PFSK-1 (cell line): ENCODE measurements at regions not wholly inside any gene's neighbourhood (a gene's known extent, or its start where the extent isn't known, plus 50 kb on each side); places are given as distances from the start of the nearest gene placed in this dataset.

ENCODE experiments used
- FOXP2 ChIP-seq: optimal IDR thresholded peaks from 2 replicates; pipeline ENCODE3; 2011; ENCODE audit warnings: borderline replicate concordance, control low read depth, inconsistent platforms; ENCODE audit not compliant: insufficient read depth; ENCODE audit errors: extremely low read length, extremely low read depth
- POLR2AphosphoS5 ChIP-seq: IDR thresholded peaks from 2 replicates; pipeline ENCODE4 v1.6.1; 2012; ENCODE audit warnings: low read depth, mild to moderate bottlenecking, control low read depth, low read length, moderate library complexity
- REST ChIP-seq, 2 experiments: IDR thresholded peaks; 2 replicates each; pipeline versions ENCODE4 v1.6.1 to v1.8.0; 2011 to 2012; ENCODE audit warnings: low read depth in 2 of 2, low read length in 2 of 2, control low read depth in 1 of 2, inconsistent platforms in 1 of 2, mild to moderate bottlenecking in 1 of 2, moderate library complexity in 1 of 2; ENCODE audit not compliant: insufficient read depth in 1 of 2
- SIN3A ChIP-seq: IDR thresholded peaks from 2 replicates; pipeline ENCODE4 v1.6.1; 2012; ENCODE audit warnings: mild to moderate bottlenecking, low read length, moderate library complexity, borderline replicate concordance; ENCODE audit not compliant: insufficient read depth
- TAF1 ChIP-seq: IDR thresholded peaks from 2 replicates; pipeline ENCODE4 v1.6.1; 2012; ENCODE audit warnings: low read length, control low read depth, borderline replicate concordance; ENCODE audit not compliant: insufficient read depth

DNA sequence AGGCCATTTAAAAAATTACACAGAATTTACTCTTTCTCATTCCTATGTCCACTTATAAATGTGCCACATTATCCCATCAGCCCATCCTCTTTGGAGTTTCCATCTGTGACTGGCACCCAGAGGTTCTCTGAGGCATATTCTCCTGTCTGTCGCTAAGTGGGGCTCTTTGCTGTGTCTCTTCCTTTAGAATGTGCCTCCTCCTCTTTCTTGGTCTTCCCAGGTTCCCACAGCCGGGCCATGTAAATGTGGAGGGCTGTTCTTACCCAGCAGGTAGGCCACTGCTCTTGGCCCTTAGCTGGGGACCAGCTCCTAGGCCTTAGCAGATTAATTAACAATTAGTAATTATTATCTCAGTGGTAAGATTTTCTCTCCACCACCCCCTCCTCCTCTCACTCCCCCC, 167.0 kb downstream of the INSIG2 start:
- TF ChIP-seq POLR2AphosphoS5 (no peak), FOXP2 (no peak), TAF1 (no peak), REST (IDR thresholded peaks at IDR 0.05; ENCODE audit: insufficient read depth in 1 of 2, low read depth in 2 of 2, low read length in 2 of 2) (no peak), SIN3A (no peak)

- TF ChIP-seq REST (IDR thresholded peaks at IDR 0.05; ENCODE audit: insufficient read depth in 1 of 2, low read depth in 2 of 2, low read length in 2 of 2) (no peak), POLR2AphosphoS5 (no peak), FOXP2 (no peak), TAF1 (no peak), SIN3A (no peak)
Measured at GRCh38 chr2:118254116-118254515, 165.8 kb downstream of the INSIG2 start.

DNA sequence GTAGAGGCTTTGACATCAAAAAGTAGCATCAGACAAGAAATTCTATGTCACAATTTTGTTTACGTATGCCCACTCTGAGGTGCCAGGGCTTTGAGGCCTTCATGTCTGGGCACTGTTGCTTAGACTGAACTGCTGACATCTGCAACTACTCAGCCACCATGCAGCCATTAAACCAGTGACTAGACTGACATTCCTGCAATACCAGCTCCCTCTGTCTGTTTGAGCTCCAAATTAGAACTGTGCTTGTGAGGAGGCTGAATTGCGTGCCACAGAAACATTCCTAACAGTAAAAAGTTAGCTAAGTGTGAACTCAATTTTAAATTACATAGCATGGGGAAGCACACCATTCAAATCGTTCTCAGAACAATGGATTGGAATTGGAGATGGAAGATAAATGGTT, 163.2 kb downstream of the INSIG2 start:
- TF ChIP-seq REST (IDR thresholded peaks at IDR 0.05; ENCODE audit: insufficient read depth in 1 of 2, low read depth in 2 of 2, low read length in 2 of 2) (no peak), FOXP2 (no peak), TAF1 (no peak), SIN3A (no peak), POLR2AphosphoS5 (no peak)

GRCh38 chr2:118250463-118250862, 162.2 kb downstream of the INSIG2 start:
- no peak for TF ChIP-seq SIN3A
- TF ChIP-seq POLR2AphosphoS5 = no peak
- no peak for TF ChIP-seq TAF1
- no peak for TF ChIP-seq REST (IDR thresholded peaks at IDR 0.05; ENCODE audit: insufficient read depth in 1 of 2, low read depth in 2 of 2, low read length in 2 of 2)
- no peak for TF ChIP-seq FOXP2

- TF ChIP-seq POLR2AphosphoS5 (no peak), TAF1 (no peak), REST (IDR thresholded peaks at IDR 0.05; ENCODE audit: insufficient read depth in 1 of 2, low read depth in 2 of 2, low read length in 2 of 2) (no peak), SIN3A (no peak), FOXP2 (no peak)
Measured at GRCh38 chr2:118250001-118250400, 161.7 kb downstream of the INSIG2 start.
